GM12865 (cell line): ENCODE measurements at regions not wholly inside any gene's neighbourhood (a gene's known extent, or its start where the extent isn't known, plus 50 kb on each side); places are given as distances from the start of the nearest gene placed in this dataset.
"Not testable (repeated sequence)": the region's sequence is repeated elsewhere in the genome, so short reads cannot be mapped to it uniquely, and the experiment has no call there.

Experiments used
- DNase-seq: peaks from one replicate; pipeline ENCODE4 v3.0.0; 2010; ENCODE audit warnings: low read depth
- H3K4me3 ChIP-seq: 2 replicates; pipeline ENCODE4 v1.5.1; 2011; ENCODE audit warnings: mild to moderate bottlenecking, low read depth, low read length, control low read depth
- CTCF ChIP-seq: IDR thresholded peaks from 2 replicates; pipeline ENCODE4 v1.5.1; 2011; ENCODE audit warnings: low read length, control low read depth, low read depth, inconsistent platforms; ENCODE audit not compliant: insufficient read depth; ENCODE audit errors: missing control alignments

GRCh38 chr6:14547284-14547998 is 429.9 kb downstream of the CD83 start:
- no peak for TF ChIP-seq CTCF
- no peak overlapping the region for H3K4me3 ChIP-seq
- no peak for DNase-seq

- no peak for TF ChIP-seq CTCF
- no peak for DNase-seq
- H3K4me3 ChIP-seq = no peak overlapping the region
Observed at GRCh38 chr6:14549304-14549770, 431.8 kb downstream of the CD83 start.

GRCh38 chr6:14549871-14550270 is 432.3 kb downstream of the CD83 start:
- no peak for TF ChIP-seq CTCF
- no peak for DNase-seq
- no peak overlapping the region for H3K4me3 ChIP-seq

- TF ChIP-seq CTCF = no peak
- H3K4me3 ChIP-seq = no peak overlapping the region
- no peak for DNase-seq
Observed at GRCh38 chr6:14550410-14550809, 432.8 kb downstream of the CD83 start.

- DNase-seq = no peak
- no peak overlapping the region for H3K4me3 ChIP-seq
- no peak for TF ChIP-seq CTCF
Observed at GRCh38 chr6:14550822-14551221, 433.2 kb downstream of the CD83 start.

GRCh38 chr6:14551601-14552000 is 434.0 kb downstream of the CD83 start:
- not testable (repeated sequence) for DNase-seq

GRCh38 chr6:14552891-14553290 is 435.3 kb downstream of the CD83 start:
- DNase-seq = no peak
- no peak overlapping the region for H3K4me3 ChIP-seq
- TF ChIP-seq CTCF = no peak

More at GRCh38 chr6:14551601-14552000, 434.0 kb downstream of the CD83 start:
- H3K4me3 ChIP-seq = not testable (repeated sequence)
